NCI-H1092 treated with DMSO at 0.1 percent for 48 hours (cell line): ENCODE measurements at regions not wholly inside any gene's neighbourhood (a gene's known extent, or its start where the extent isn't known, plus 50 kb on each side); places are given as distances from the start of the nearest gene placed in this dataset.

ENCODE experiments used
- DNase-seq: peaks from one replicate; lab custom pipeline; 2025; lab: John Stamatoyannopoulos, UW

GRCh38 chr9:109950710-109951443, 170.9 kb downstream of the PALM2AKAP2 start:
- DNase-seq, result no peak

- DNase-seq, result no peak
These were observed 173.3 kb downstream of the PALM2AKAP2 start for GRCh38 chr9:109953300-109953699.

GRCh38 chr9:109953813-109954497, 174.0 kb downstream of the PALM2AKAP2 start:
- DNase-seq, result no peak

GRCh38 chr9:109956717-109957440, 176.9 kb downstream of the PALM2AKAP2 start:
- no peak for DNase-seq

GRCh38 chr9:109959679-109960078, 179.7 kb downstream of the PALM2AKAP2 start:
- no peak for DNase-seq

GRCh38 chr9:109961626-109962025, 181.6 kb downstream of the PALM2AKAP2 start:
- DNase-seq, result peak; percentile 19

GRCh38 chr9:109962215-109962614, 182.2 kb downstream of the PALM2AKAP2 start:
- no peak for DNase-seq

GRCh38 chr9:109963079-109963478, 183.1 kb downstream of the PALM2AKAP2 start:
- no peak for DNase-seq

GRCh38 chr9:109966643-109967368, 186.8 kb downstream of the PALM2AKAP2 start:
- no peak for DNase-seq

GRCh38 chr9:109967651-109968642, 187.9 kb downstream of the PALM2AKAP2 start:
- no peak for DNase-seq

- DNase-seq, result peak; percentile 10
These were observed 189.0 kb downstream of the PALM2AKAP2 start for GRCh38 chr9:109969011-109969410.

- no peak for DNase-seq
These were observed 189.7 kb downstream of the PALM2AKAP2 start for GRCh38 chr9:109969573-109970237.

GRCh38 chr9:109971226-109971625, 191.2 kb downstream of the PALM2AKAP2 start:
- no peak for DNase-seq

GRCh38 chr9:109972026-109972882, 192.3 kb downstream of the PALM2AKAP2 start:
- no peak for DNase-seq

- DNase-seq, result no peak
These were observed 193.3 kb downstream of the PALM2AKAP2 start for GRCh38 chr9:109973336-109973735.

GRCh38 chr9:109974143-109974917, 194.3 kb downstream of the PALM2AKAP2 start:
- no peak for DNase-seq

GRCh38 chr9:109974918-109975276, 194.9 kb downstream of the PALM2AKAP2 start:
- no peak for DNase-seq

GRCh38 chr9:109975574-109976295, 195.7 kb downstream of the PALM2AKAP2 start:
- DNase-seq, result no peak
